Choroid plexus epithelial cell (primary cell): ENCODE measurements at regions not wholly inside any gene's neighbourhood (a gene's known extent, or its start where the extent isn't known, plus 50 kb on each side); places are given as distances from the start of the nearest gene placed in this dataset.
"Not testable (repeated sequence)": the region's sequence is repeated elsewhere in the genome, so short reads cannot be mapped to it uniquely, and the experiment has no call there.

Experiments
- DNase-seq: peaks from one replicate; pipeline ENCODE4 v3.0.0-alpha.2; 2010; ENCODE audit warnings: low read depth
- H3K4me3 ChIP-seq: 2 replicates; pipeline ENCODE4 v1.5.1; 2011; ENCODE audit warnings: low read depth, mild to moderate bottlenecking, control low read depth, low read length, moderate library complexity
- TF ChIP-seq, protein P1 (sequence below): conservative IDR thresholded peaks from 2 replicates; pipeline ENCODE4 v1.5.1; 2011; ENCODE audit warnings: low read depth, mild to moderate bottlenecking, control low read depth, inconsistent platforms, low read length, moderate library complexity

DNA sequence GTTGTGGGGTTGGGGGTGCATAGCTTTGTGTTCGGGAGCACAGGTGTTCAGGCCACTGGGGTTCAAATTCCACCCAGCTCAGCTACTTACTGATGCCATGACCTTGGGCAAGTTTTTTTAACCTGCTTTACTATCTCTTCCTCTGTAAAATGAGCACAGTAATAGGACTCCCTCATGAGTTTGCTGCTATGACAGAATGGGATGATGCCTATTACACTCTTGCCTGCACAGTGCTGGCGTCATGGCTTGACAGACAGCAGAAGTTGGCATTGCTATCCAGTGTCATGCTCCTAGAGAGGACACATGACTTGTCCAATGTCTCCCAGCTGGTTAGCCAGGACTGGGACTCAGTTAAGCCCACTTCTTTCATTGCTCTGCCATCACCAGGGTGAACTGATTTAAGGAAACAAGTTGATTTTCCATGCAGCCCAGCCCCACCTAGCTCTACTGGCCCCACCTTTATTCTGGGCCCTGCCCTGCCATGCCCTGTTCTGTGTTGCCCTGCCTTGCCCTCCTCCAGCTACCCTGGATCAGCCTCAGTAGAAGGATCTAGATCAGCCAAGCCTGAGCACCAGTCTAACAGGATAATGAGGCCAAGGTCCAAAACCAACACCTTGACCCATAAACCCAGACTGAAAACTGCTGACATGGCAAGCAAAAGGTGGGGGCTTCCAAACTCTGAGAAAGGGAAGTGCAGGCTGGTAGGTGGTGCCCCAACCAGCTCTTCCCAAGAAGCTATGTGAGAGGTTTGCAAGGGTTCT, 155.8 kb upstream of the ATP11B start:
- H3K4me3 ChIP-seq: no peak overlapping the region
- TF ChIP-seq, protein P1, sequence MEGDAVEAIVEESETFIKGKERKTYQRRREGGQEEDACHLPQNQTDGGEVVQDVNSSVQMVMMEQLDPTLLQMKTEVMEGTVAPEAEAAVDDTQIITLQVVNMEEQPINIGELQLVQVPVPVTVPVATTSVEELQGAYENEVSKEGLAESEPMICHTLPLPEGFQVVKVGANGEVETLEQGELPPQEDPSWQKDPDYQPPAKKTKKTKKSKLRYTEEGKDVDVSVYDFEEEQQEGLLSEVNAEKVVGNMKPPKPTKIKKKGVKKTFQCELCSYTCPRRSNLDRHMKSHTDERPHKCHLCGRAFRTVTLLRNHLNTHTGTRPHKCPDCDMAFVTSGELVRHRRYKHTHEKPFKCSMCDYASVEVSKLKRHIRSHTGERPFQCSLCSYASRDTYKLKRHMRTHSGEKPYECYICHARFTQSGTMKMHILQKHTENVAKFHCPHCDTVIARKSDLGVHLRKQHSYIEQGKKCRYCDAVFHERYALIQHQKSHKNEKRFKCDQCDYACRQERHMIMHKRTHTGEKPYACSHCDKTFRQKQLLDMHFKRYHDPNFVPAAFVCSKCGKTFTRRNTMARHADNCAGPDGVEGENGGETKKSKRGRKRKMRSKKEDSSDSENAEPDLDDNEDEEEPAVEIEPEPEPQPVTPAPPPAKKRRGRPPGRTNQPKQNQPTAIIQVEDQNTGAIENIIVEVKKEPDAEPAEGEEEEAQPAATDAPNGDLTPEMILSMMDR: no peak
- DNase-seq: no peak

DNA sequence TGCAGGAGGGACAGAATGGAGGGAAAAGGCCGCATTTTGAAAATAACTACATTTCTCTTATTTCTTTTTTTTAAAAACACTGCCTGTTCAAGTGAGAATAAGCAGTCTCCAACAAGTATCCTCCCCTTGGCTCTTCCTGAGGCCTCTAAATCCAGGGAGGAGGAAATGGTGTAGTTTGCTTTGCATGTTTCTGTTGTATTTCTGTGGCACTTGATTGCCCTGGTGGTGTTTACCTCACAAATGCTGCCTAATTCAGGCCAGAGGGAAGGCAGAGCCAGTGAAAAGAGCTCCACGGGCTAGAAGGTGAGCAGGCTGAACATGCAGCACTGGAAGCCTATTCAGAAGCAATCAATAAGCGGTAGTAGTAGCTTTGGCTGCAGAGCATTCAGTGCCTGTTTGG, 149.3 kb upstream of the ATP11B start:
- no peak overlapping the region for H3K4me3 ChIP-seq
- no peak for DNase-seq
- TF ChIP-seq, protein P1: no peak

DNA sequence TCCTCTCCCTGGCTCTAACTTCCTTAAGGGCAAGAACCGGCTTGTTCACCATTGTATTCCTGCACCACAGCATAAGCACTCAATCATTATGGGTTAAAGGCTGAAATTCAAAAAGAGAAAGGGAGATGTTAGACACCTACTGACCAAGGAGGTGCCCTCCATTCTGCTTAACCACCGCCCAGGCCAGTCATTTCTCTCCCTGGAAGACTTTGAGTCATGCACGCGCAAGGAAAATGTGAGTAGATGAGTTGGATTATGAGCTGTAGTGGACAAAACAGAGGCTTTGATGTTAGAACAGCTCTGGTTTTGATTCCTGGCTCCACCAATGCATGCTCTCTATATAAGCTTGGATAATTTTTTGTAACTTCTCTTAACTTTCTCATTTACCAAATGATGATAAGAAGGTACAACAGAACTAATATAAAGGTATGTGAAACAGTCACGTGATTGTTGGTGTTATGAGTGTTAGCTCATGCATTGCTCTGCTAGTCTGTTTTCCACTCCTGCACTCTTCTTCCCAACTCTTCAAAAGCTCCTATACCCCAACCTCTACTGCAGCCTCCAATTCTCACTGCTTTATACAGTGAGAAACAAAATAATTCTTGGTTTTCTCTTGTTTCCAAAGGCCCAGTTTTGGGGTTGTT, 148.4 kb upstream of the ATP11B start:
- no peak overlapping the region for H3K4me3 ChIP-seq
- TF ChIP-seq, protein P1: no peak
- DNase-seq: no peak

DNA sequence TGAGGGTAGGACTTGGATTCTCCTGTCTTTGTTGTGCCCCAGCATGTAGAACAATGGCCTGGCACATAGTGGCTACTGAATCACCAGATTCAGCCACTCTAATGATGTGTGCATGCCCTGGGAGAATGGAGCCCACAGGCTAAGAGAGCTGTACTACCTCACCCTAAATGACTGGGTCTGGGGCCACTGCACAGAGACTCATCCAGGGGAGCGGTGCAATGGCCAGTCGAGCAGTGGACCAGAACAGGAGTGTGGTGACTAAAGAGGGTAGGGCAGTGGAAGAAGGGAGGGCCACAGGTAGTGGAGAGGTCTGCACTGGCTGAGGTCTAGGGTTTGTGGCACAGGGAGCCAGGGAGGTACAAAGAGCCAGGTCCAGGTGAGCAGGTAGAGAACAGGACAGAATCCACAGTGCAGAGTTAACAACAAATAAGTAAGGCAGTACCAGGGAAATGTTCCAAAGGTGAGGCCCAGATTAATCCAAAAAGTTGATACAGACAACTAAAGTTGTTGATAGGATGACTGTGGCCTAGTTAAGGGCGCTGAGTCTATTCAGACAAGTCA, 142.7 kb upstream of the ATP11B start:
- TF ChIP-seq, protein P1: no peak
- H3K4me3 ChIP-seq: no peak overlapping the region
- no peak for DNase-seq

DNA sequence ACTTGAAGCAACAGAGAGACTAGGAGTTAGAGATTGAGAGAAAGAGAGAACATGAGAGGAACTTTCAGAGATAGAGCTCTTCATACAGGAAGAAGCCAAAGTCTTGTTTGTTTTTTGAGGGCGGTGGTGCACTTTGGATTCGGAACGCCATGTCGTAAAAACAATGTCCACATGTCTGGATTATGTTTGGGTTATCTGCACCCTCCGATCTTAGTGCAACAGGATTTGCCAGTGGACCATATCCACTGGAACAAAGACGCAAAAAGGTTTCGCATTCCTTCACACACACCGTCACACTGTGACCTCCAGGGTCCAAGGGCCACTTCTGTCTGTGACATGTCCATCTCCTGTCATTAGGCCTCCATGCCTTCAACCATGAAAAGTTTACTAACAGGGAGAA, 141.8 kb upstream of the ATP11B start:
- no peak for DNase-seq
- no peak overlapping the region for H3K4me3 ChIP-seq
- TF ChIP-seq, protein P1: no peak

DNA sequence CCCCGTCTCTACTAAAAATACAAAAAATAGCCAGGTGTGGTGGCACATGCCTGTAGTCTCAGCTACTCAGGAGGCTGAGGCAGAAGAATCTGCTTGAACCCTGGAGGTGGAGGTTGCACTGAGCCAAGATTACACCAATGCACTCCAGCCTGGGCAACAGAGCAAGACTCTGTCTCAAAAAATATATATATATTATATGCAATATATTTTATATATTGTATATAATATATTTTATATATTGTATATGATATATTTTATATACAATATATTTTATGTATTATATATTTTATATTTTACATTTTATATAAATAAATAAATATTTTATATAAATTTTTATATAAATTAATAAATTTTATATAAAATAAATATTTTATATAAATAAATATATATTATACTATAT, 140.2 kb upstream of the ATP11B start:
- not testable (repeated sequence) for DNase-seq, H3K4me3 ChIP-seq

DNA sequence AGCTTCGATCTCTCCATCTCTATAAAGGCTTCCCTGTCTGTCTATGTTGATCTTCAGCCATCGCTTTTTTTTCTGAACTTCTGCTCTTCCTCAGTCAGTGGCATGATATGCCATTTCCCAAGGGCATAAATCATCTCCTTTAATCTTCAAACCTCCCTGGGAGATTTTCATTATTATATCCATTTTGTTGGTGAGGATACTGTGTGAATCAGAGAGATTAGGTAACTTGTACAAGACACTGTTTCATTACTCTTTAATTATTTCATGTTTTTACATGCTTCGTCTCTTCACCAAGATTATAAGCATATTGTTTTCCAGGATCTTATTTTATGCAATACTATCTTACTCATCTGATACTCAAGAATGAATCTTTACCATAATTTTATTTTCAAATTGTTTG, 124.8 kb upstream of the ATP11B start:
- H3K4me3 ChIP-seq: no peak overlapping the region
- DNase-seq: no peak
- TF ChIP-seq, protein P1: no peak
